Coronary artery (tissue), 2 donors: ENCODE measurements at regions not wholly inside any gene's neighbourhood (a gene's known extent, or its start where the extent isn't known, plus 50 kb on each side); places are given as distances from the start of the nearest gene placed in this dataset.

Experiments
- DNase-seq: peaks from one replicate; pipeline ENCODE4 v3.0.0-alpha.2; 2017; ENCODE audit warnings: low spot score
- H3K27ac ChIP-seq, 2 donors: fragments of 200-600 bp; sonication (generic); one replicate each; pipeline ENCODE4 v1.5.1; 2016 to 2019
- H3K4me3 ChIP-seq: fragments of 200-600 bp; sonication (generic); 2 replicates; pipeline ENCODE4 v1.5.1; 2016; ENCODE audit warnings: mild to moderate bottlenecking, moderate library complexity
- CTCF ChIP-seq: fragments of 200-600 bp; sonication (generic); IDR thresholded peaks from one replicate; pipeline ENCODE4 v1.5.1; 2019; ENCODE audit warnings: antibody characterized with exemption

GRCh38 chr1:221172841-221173240 lies 293.6 kb downstream of the HLX start:
- no peak for DNase-seq
- H3K4me3 ChIP-seq: no peak overlapping the region
- no peak overlapping the region for H3K27ac ChIP-seq
- TF ChIP-seq CTCF: no peak

- no peak for DNase-seq
- no peak overlapping the region for H3K4me3 ChIP-seq
- no peak overlapping the region for H3K27ac ChIP-seq
- no peak for TF ChIP-seq CTCF
These were observed 295.2 kb downstream of the HLX start for GRCh38 chr1:221174330-221174993.

- no peak overlapping the region for H3K27ac ChIP-seq
- no peak overlapping the region for H3K4me3 ChIP-seq
- DNase-seq: no peak
- TF ChIP-seq CTCF: no peak
These were observed 296.0 kb downstream of the HLX start for GRCh38 chr1:221175249-221175648.

GRCh38 chr1:221180704-221181368 lies 301.6 kb downstream of the HLX start:
- no peak for TF ChIP-seq CTCF

GRCh38 chr1:221182791-221183533 lies 303.7 kb downstream of the HLX start:
- no peak for DNase-seq
- no peak for TF ChIP-seq CTCF
- H3K27ac ChIP-seq: no peak overlapping the region
- H3K4me3 ChIP-seq: no peak overlapping the region

More at GRCh38 chr1:221180704-221181368, 301.6 kb downstream of the HLX start:
- no peak for DNase-seq
- H3K27ac ChIP-seq: no peak overlapping the region
- no peak overlapping the region for H3K4me3 ChIP-seq

- no peak overlapping the region for H3K27ac ChIP-seq
- no peak for DNase-seq
- H3K4me3 ChIP-seq: no peak overlapping the region
- TF ChIP-seq CTCF: no peak
These were observed 305.0 kb downstream of the HLX start for GRCh38 chr1:221184131-221184794.
